ENCODE measurements at regions not wholly inside any gene's neighbourhood (a gene's known extent, or its start where the extent isn't known, plus 50 kb on each side); places are given as distances from the start of the nearest gene placed in this dataset.

DNA sequence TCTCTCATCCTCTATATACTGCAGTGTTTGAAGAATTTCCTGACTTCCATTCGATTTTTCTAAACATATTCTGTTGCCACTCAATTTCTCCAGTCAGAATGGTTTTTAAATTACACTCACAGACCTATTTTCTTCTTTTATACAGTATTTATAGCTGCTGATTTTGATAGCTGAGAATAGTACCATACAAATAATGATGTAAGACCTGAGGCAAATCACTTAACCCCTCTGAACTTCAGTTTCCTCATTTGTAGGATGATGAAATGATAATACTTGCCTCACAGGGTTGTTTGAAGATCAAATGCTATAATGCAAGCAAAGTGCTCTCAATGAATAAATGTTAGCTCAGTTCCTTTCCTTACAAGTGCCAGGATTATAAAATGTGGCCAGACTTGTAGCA lies 241.8 kb downstream of the CPS1 start:
- TF ChIP-seq, protein P1, sequence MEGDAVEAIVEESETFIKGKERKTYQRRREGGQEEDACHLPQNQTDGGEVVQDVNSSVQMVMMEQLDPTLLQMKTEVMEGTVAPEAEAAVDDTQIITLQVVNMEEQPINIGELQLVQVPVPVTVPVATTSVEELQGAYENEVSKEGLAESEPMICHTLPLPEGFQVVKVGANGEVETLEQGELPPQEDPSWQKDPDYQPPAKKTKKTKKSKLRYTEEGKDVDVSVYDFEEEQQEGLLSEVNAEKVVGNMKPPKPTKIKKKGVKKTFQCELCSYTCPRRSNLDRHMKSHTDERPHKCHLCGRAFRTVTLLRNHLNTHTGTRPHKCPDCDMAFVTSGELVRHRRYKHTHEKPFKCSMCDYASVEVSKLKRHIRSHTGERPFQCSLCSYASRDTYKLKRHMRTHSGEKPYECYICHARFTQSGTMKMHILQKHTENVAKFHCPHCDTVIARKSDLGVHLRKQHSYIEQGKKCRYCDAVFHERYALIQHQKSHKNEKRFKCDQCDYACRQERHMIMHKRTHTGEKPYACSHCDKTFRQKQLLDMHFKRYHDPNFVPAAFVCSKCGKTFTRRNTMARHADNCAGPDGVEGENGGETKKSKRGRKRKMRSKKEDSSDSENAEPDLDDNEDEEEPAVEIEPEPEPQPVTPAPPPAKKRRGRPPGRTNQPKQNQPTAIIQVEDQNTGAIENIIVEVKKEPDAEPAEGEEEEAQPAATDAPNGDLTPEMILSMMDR (conservative IDR thresholded peaks at IDR 0.05), result no peak
- no peak for TF ChIP-seq ZFX (IDR thresholded peaks at IDR 0.05)
